Neuron (in vitro differentiated cells): ENCODE measurements at regions not wholly inside any gene's neighbourhood (a gene's known extent, or its start where the extent isn't known, plus 50 kb on each side); places are given as distances from the start of the nearest gene placed in this dataset.

Source experiments
- H2AFZ ChIP-seq: one replicate; pipeline ENCODE4 v1.6.1; 2013; ENCODE audit warnings: low read depth, mild to moderate bottlenecking, inconsistent platforms, low read length, moderate library complexity
- H3K27me3 ChIP-seq: one replicate; pipeline ENCODE4 v1.6.1; 2013; ENCODE audit warnings: low read length; ENCODE audit not compliant: insufficient read depth
- H3K36me3 ChIP-seq: one replicate; pipeline ENCODE4 v1.6.1; 2013; ENCODE audit warnings: low read length; ENCODE audit not compliant: insufficient read depth
- H3K4me1 ChIP-seq: one replicate; pipeline ENCODE4 v1.6.1; 2013; ENCODE audit warnings: low read length; ENCODE audit not compliant: insufficient read depth
- H3K4me3 ChIP-seq: 2 replicates; pipeline ENCODE4 v1.5.1; 2013; ENCODE audit warnings: mild to moderate bottlenecking, low read length, moderate library complexity
- H3K9me3 ChIP-seq: one replicate; pipeline ENCODE4 v1.6.1; 2013; ENCODE audit warnings: low read length

DNA sequence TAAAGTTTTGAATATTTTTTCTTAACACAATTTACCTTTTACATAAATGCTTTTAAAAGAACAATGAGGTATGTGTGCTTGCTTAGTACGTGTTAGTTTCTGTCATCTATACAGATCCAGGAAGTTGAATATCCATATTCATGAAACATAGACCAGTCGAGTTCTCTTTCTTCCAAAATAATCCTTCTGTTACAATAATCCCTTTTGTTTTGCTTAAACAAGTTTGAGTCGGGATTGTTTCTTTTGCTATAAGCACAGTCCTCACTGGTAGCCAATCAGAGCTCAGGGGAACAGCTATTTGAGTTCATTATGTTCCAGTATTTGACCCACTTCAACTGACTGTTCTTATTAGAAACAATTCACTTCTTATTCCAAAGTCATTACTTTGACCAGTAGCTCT lies 214.7 kb upstream of the FLRT2 start:
- Histone ChIP-seq H3K4me3 (no peak overlapping the region), H3K27me3 (no peaks in the 10 kb centered on the region), H3K36me3 (no peaks in the 10 kb centered on the region), H2AFZ (no peak overlapping the region), H3K4me1 (peaks cover 26% of the 10 kb centered on the region), H3K9me3 (no peaks in the 10 kb centered on the region)

DNA sequence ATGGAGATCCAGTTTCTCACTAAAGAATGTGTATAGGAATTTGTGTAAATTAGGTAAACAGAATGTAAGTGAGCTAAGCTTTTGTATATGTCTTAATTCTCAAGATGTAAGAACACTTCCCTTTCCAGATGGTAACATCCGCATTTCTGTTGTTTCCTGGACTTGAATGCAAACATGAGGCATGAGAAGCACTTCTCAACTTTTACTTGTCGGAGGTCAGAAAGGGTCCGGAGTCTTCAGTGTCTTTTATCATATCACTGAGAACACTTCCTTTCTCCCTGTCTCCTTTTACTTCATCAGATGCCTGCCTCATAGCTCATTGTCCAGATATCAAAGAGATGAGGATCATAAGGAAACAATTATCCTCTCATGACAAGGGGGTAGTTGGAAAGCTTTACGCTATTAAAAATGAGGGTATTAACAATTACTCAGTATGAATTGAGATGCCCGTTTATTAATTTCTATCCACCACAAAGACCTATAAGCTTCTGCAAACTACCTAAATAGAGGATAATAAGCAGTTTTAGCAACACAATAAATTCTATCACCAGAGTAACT lies 214.1 kb upstream of the FLRT2 start:
- Histone ChIP-seq H3K9me3 (no peaks in the 10 kb centered on the region), H3K27me3 (no peaks in the 10 kb centered on the region), H2AFZ (no peak overlapping the region), H3K4me3 (no peak overlapping the region), H3K4me1 (peaks cover 26% of the 10 kb centered on the region), H3K36me3 (no peaks in the 10 kb centered on the region)

DNA sequence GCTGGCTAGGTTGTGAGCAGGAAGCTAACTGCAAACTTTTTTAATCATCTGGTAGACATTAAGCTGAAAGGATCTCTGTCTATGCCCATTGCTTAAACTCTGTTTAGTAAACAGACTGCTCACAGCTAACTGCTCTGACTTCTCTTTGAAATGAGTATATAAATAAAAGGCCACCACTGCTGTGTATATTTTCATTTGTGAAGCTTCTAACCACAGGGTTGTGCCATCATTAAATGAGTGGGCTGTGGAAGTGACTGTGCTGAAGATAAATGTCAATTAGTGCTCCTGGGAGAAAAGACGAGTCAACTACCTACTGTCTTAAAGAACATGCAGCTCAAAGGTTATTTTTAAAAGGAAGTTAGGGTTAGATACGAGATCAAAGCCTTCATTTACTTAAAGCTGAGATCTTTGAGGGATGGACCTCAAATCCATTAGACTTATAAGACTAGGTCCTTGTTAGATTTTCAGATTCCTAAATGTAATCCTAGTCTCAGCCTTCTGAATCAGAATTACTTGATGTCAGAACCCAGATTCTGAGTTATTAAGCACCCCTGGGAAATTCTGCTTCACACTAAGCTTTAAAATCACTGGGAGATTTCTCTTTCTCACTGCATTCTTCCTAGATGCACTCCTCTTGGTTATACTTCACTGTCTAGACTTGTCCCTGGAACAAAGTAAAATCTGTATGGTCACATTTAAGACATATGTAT lies 213.1 kb upstream of the FLRT2 start:
- no peaks in the 10 kb centered on the region for H3K27me3 ChIP-seq

DNA sequence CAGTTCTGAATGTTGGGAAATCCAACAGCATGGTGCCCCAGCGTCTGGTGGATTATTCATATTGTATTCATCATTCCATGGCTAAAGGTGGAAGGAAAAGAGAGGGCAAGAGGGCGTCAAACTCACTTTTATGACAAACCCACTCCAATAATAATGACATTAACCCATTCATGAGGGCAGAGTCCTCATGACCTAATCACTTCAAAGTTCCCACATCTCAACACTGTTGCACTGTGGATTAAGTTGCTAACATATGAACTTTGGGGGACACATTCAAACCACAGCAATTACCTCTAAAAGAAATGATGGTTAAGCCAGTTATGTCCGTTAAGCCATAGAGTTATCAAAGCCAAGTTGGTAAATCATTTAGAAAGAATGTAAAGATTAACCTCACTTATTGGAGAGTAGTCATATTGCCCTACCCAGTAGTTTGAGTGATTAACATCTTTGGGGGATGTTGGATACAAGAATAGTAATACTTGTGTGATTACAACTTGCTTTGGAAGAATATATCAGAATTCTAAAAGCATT lies 212.4 kb upstream of the FLRT2 start:
- H3K4me1 ChIP-seq: peaks cover 26% of the 10 kb centered on the region
- no peaks in the 10 kb centered on the region for H3K36me3 ChIP-seq
- no peaks in the 10 kb centered on the region for H3K27me3 ChIP-seq
- no peak overlapping the region for H3K4me3 ChIP-seq
- no peak overlapping the region for H2AFZ ChIP-seq
- H3K9me3 ChIP-seq: no peaks in the 10 kb centered on the region

More for the DNA sequence above, 213.1 kb upstream of the FLRT2 start:
- H3K36me3 ChIP-seq: no peaks in the 10 kb centered on the region
- no peaks in the 10 kb centered on the region for H3K9me3 ChIP-seq
- H3K4me3 ChIP-seq: no peak overlapping the region
- H3K4me1 ChIP-seq: peaks cover 26% of the 10 kb centered on the region
- H2AFZ ChIP-seq: no peak overlapping the region

DNA sequence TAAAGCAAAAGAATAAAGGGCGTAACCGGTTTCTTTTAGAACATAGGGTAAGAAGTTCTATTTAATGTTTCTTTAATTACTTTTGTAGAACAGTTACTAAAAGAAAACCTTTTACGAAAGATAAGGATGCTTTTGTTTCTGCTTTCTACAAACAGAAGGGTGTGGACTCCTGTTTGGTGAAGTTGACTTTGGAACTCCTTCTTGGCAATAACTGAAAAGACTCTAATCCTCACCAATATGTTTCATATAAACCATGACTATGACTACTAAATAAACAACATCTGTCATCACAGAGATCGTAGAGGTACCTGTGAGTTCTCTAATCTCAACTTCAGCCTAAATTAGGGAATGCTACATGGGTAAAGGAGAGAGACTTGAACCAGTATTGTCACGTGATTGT lies 210.8 kb upstream of the FLRT2 start:
- Histone ChIP-seq H3K4me1 (peaks cover 19% of the 10 kb centered on the region), H3K9me3 (no peaks in the 10 kb centered on the region), H3K4me3 (no peak overlapping the region), H3K36me3 (no peaks in the 10 kb centered on the region), H2AFZ (no peak overlapping the region), H3K27me3 (no peaks in the 10 kb centered on the region)

DNA sequence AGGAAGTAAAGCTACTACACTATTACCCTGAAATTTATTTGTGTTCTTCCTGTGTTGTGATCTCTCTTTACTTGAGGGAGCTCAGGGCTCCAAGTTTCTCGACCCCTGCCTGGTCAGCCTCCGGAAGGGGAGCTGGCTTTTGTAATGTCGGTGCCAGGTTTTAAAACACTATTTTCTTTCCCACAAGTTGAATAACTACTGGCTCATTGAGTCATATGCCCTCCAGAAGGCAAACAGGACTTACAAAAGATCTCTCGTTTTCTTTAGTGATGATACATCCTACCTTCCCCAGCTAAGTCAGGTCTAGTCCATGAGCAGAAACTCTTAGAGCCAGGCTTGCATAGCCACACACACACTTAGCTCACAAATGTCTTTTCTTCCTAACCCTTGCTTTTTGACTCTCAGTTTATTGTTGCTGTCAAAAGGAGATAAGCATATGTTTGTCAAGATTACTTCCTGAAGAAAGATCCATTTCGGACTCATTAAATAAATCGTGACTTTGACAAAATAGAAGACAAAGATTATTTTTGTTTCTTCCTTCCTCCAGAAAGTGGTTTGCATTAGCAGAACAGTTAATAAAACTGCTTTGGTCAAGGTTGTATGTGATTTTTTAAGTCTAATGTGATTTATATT lies 209.8 kb upstream of the FLRT2 start:
- Histone ChIP-seq H3K4me3 (no peak overlapping the region), H3K36me3 (no peaks in the 10 kb centered on the region), H3K27me3 (no peaks in the 10 kb centered on the region), H2AFZ (no peak overlapping the region), H3K9me3 (no peaks in the 10 kb centered on the region), H3K4me1 (peaks cover 14% of the 10 kb centered on the region)

DNA sequence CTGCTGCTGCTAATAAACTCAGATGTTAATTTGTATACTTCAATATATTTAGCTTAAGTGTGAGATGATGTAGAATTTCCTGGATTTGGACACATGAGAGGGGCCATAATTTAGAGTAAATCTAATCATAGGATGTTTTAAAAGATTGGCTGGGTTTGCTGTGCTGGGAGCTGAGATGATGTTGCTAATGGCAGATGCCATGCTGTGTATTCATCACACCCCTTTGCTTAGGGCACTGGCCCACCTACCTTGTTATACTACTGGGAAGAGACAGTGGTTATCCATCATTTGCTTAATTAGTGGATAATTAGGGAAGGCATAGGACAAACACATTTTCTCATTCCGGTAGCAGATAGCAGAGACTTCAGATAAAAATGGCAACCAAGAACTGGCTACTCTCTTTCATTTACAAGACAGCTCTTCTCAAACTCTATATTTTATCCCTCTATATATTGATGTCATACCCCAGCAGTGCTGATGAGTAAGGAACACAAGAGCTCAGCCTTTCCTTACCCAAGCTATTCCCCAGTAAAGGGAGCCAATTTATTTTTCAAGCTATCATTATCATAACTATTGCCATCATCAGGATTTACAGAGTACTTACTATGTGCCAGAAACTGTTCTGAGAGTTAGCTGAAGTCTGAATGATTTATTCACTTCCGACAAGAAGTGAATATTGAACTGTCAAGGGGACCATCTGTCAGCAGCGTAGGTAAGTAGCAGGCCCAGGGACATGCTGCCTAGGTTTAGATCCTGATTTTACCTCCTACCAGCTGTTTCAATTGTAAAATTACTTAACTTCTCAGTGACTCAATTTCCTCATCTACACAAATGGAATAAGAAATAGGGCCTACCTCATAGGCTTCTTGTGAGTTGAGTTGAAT lies 204.6 kb upstream of the FLRT2 start:
- Histone ChIP-seq H3K36me3 (no peaks in the 10 kb centered on the region), H3K4me1 (no peaks in the 10 kb centered on the region), H3K9me3 (no peaks in the 10 kb centered on the region), H3K4me3 (no peak overlapping the region), H3K27me3 (no peaks in the 10 kb centered on the region), H2AFZ (no peak overlapping the region)

DNA sequence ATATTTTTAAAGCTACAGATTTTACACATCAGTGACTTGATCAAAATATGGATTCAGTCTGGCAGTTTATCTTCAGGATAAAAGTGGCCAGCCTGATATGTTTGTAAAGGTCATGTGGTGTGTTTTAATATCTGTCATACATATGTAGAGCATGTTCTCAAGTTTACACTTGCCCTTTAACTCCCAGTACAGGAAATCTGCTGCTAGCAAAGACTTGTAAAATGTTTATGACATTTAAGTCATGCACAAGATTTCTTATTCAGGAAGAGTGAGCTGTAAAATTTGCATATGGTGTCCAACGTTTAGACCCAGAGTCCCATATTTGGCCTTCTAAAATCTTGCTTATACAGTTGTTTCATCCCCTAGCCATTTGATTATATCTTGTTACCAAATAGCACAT lies 197.5 kb upstream of the FLRT2 start:
- H3K36me3 ChIP-seq: no peaks in the 10 kb centered on the region
- H2AFZ ChIP-seq: no peak overlapping the region
- H3K4me1 ChIP-seq: no peaks in the 10 kb centered on the region
- H3K4me3 ChIP-seq: no peak overlapping the region
- H3K9me3 ChIP-seq: no peaks in the 10 kb centered on the region
- H3K27me3 ChIP-seq: no peaks in the 10 kb centered on the region

DNA sequence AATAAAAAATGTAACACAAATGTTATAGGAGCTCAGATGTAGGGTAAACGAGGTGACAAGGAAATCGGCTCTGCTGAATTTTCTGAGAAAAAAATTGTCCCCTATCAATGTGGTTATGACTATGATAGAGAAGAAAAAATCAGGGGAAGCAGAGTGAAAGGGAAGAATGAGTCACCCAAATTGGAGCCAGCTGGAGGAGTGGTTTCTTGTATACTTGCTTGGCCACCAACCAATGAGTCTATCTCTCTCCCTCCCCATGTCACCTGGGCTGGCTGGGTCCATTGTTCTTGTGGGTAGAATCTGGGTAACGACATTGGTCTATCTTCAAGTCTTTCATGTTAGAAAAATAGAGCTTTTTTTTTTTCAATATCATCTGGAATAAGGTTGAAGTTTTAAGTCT lies 196.6 kb upstream of the FLRT2 start:
- H3K4me1 ChIP-seq: no peaks in the 10 kb centered on the region
- H3K9me3 ChIP-seq: no peaks in the 10 kb centered on the region
- H3K4me3 ChIP-seq: no peak overlapping the region
- no peak overlapping the region for H2AFZ ChIP-seq
- H3K36me3 ChIP-seq: no peaks in the 10 kb centered on the region
- no peaks in the 10 kb centered on the region for H3K27me3 ChIP-seq

DNA sequence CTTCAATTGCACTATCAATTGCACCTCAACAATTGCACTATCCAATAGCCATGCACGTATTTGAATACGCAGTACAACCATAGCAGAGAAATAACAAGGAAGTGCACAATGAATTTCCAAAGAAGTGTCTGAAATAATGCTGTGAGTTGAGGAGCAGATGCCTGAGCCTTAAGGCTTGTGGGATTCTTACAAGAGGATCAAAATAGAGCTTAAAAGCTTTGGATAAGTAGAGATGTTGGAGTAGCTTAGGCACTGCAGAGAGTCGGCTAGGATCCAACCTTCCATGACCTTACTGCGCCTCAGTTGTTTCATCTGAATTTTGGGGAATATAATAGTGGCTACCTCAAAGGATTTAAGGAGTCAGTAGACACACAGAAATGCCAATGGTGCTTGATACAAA lies 196.1 kb upstream of the FLRT2 start:
- no peak overlapping the region for H2AFZ ChIP-seq
- H3K4me1 ChIP-seq: no peaks in the 10 kb centered on the region
- no peaks in the 10 kb centered on the region for H3K36me3 ChIP-seq
- no peak overlapping the region for H3K4me3 ChIP-seq
- no peaks in the 10 kb centered on the region for H3K27me3 ChIP-seq
- H3K9me3 ChIP-seq: no peaks in the 10 kb centered on the region

DNA sequence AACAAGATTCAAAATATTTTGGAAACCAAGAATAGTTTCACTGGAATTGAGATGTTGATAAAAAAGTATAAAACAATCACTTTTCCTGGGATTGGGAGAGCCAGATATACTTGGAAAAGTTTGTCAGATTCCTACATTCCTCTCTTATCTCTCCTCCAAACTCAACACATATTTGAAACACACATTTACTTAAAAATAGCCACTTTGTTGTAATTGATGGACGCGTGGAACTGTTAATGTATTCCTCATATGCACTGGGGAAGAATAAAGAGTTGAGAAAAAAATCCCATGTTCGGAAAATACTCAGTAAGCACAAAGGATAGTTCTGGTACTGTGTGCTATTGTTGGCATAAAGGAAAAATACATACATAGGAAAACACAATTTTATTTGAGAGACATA lies 195.6 kb upstream of the FLRT2 start:
- Histone ChIP-seq H3K27me3 (no peaks in the 10 kb centered on the region), H3K36me3 (no peaks in the 10 kb centered on the region), H3K4me3 (no peak overlapping the region), H3K9me3 (no peaks in the 10 kb centered on the region), H2AFZ (no peak overlapping the region), H3K4me1 (no peaks in the 10 kb centered on the region)

DNA sequence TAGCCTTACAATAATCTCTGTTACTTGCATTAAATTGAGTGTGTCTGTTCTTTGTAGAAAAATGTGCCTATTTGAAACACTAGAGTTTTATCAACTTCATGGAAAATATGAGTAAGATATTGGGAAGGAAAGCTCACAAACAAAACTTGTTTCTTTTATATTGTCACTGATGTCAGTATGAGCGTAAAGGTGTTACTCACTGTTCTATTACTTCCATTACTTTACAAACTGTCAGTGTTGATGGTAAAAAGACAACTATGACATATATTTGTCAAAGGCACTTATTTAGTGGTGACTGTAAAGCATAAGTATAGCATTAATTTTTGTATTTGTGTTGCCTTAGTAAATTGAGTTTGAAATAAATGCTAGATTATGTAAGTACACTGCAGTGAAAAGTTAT lies 193.7 kb upstream of the FLRT2 start:
- Histone ChIP-seq H3K36me3 (no peaks in the 10 kb centered on the region), H3K27me3 (no peaks in the 10 kb centered on the region), H2AFZ (no peak overlapping the region), H3K9me3 (no peaks in the 10 kb centered on the region), H3K4me1 (no peaks in the 10 kb centered on the region), H3K4me3 (no peak overlapping the region)

DNA sequence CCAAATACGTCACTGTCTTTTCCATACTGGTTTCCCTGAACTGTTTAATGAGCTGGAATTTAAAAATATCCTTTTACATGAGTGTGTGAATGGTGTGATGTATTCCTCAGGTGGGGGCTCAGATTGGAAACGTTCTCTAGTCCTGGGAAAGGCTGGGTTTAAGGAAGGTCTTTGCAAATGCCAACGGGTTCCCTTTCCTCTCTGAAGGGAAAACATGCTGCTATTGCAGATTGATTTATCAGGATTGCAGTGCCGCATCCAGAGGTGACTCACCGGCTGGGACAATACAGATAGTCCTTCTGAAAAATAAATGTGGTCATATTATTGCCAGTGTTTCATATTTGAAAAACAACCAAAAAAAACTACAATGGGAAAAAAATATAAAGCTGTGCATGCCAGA lies 193.1 kb upstream of the FLRT2 start:
- Histone ChIP-seq H3K36me3 (no peaks in the 10 kb centered on the region), H3K4me1 (no peaks in the 10 kb centered on the region), H3K9me3 (no peaks in the 10 kb centered on the region), H2AFZ (no peak overlapping the region), H3K4me3 (no peak overlapping the region), H3K27me3 (no peaks in the 10 kb centered on the region)
